SK-N-SH treated with all-trans-retinoic acid at 6 μM for 48 hours (cell line): ENCODE measurements at regions not wholly inside any gene's neighbourhood (a gene's known extent, or its start where the extent isn't known, plus 50 kb on each side); places are given as distances from the start of the nearest gene placed in this dataset.

ENCODE experiments used
- BACH2 ChIP-seq: fragments of 250-450 bp; sonication (Bioruptor Pico); IDR thresholded peaks from 2 replicates; pipeline ENCODE4 v1.9.0; 2021; ENCODE audit warnings: mild to moderate bottlenecking, borderline replicate concordance
- ISL1 ChIP-seq: fragments of 250-450 bp; sonication (Bioruptor Pico); IDR thresholded peaks from 2 replicates; pipeline ENCODE4 v2.1.2; 2022; ENCODE audit warnings: mild to moderate bottlenecking, moderate library complexity
- OSR1 ChIP-seq: fragments of 250-450 bp; sonication (Bioruptor Pico); IDR thresholded peaks from 2 replicates; pipeline ENCODE4 v1.8.0; 2022; ENCODE audit warnings: moderate library complexity, mild to moderate bottlenecking, inconsistent platforms
- PATZ1 ChIP-seq: fragments of 250-450 bp; sonication (Bioruptor Pico); IDR thresholded peaks from 2 replicates; pipeline ENCODE4 v1.8.0; 2020; ENCODE audit warnings: mild to moderate bottlenecking, moderate library complexity, borderline replicate concordance
- PPARA ChIP-seq: fragments of 250-450 bp; sonication (Bioruptor Pico); IDR thresholded peaks from 2 replicates; pipeline ENCODE4 v1.5.0; 2020; ENCODE audit warnings: mild to moderate bottlenecking, borderline replicate concordance
- RARB ChIP-seq: fragments of 250-450 bp; sonication (Bioruptor Pico); IDR thresholded peaks from 2 replicates; pipeline ENCODE4 v1.8.0; 2021; ENCODE audit warnings: mild to moderate bottlenecking, moderate library complexity
- SNAI2 ChIP-seq: fragments of 250-450 bp; sonication (Bioruptor Pico); IDR thresholded peaks from 2 replicates; pipeline ENCODE4 v1.5.0; 2020; ENCODE audit warnings: mild to moderate bottlenecking, moderate library complexity
- TCF4 ChIP-seq: fragments of 250-450 bp; sonication (Bioruptor Pico); IDR thresholded peaks from 2 replicates; pipeline ENCODE4 v1.8.0; 2021; ENCODE audit warnings: mild to moderate bottlenecking, moderate library complexity, borderline replicate concordance
- TOX ChIP-seq: fragments of 250-450 bp; sonication (Bioruptor Pico); IDR thresholded peaks from 2 replicates; pipeline ENCODE4 v1.8.0; 2021; ENCODE audit warnings: mild to moderate bottlenecking, moderate library complexity, borderline replicate concordance
- ZFP3 ChIP-seq: fragments of 250-450 bp; sonication (Bioruptor Pico); IDR thresholded peaks from 2 replicates; pipeline ENCODE4 v1.5.0; 2020; ENCODE audit warnings: mild to moderate bottlenecking, moderate library complexity
- ZFP30 ChIP-seq: fragments of 450-650 bp; formaldehyde crosslinking; IDR thresholded peaks from 2 replicates; pipeline ENCODE4 v1.5.0; 2022; ENCODE audit warnings: mild to moderate bottlenecking, moderate library complexity
- ZNF565 ChIP-seq: fragments of 450-650 bp; formaldehyde crosslinking; conservative IDR thresholded peaks from 2 replicates; pipeline ENCODE4 v1.5.0; 2020; ENCODE audit warnings: low read depth, mild to moderate bottlenecking, moderate library complexity
- TF ChIP-seq, protein P1 (sequence below): fragments of 250-450 bp; sonication (Bioruptor Pico); IDR thresholded peaks from 2 replicates; pipeline ENCODE4 v1.5.0; 2020; ENCODE audit warnings: mild to moderate bottlenecking, moderate library complexity

GRCh38 chr4:83830138-83830888 lies 294.4 kb downstream of the GPAT3 start:
- TF ChIP-seq OSR1 (CRISPR knock-in tag) (no peak), ZFP30 (CRISPR knock-in tag) (no peak), ZFP3 (CRISPR knock-in tag) (no peak), ISL1 (no peak), PATZ1 (CRISPR knock-in tag) (no peak), TCF4 (no peak), ZNF565 (no peak), TOX (CRISPR knock-in tag) (no peak), BACH2 (CRISPR knock-in tag) (no peak), RARB (CRISPR knock-in tag) (no peak), SNAI2 (CRISPR knock-in tag) (no peak), PPARA (CRISPR knock-in tag) (no peak)
- TF ChIP-seq, protein P1, sequence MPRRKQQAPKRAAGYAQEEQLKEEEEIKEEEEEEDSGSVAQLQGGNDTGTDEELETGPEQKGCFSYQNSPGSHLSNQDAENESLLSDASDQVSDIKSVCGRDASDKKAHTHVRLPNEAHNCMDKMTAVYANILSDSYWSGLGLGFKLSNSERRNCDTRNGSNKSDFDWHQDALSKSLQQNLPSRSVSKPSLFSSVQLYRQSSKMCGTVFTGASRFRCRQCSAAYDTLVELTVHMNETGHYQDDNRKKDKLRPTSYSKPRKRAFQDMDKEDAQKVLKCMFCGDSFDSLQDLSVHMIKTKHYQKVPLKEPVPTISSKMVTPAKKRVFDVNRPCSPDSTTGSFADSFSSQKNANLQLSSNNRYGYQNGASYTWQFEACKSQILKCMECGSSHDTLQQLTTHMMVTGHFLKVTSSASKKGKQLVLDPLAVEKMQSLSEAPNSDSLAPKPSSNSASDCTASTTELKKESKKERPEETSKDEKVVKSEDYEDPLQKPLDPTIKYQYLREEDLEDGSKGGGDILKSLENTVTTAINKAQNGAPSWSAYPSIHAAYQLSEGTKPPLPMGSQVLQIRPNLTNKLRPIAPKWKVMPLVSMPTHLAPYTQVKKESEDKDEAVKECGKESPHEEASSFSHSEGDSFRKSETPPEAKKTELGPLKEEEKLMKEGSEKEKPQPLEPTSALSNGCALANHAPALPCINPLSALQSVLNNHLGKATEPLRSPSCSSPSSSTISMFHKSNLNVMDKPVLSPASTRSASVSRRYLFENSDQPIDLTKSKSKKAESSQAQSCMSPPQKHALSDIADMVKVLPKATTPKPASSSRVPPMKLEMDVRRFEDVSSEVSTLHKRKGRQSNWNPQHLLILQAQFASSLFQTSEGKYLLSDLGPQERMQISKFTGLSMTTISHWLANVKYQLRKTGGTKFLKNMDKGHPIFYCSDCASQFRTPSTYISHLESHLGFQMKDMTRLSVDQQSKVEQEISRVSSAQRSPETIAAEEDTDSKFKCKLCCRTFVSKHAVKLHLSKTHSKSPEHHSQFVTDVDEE (CRISPR knock-in tag), result no peak
